Keratinocyte (primary cell): ENCODE measurements at regions not wholly inside any gene's neighbourhood (a gene's known extent, or its start where the extent isn't known, plus 50 kb on each side); places are given as distances from the start of the nearest gene placed in this dataset.

Experiments used
- EZH2 ChIP-seq: IDR thresholded peaks from one replicate; pipeline ENCODE4 v1.6.1; 2012; ENCODE audit warnings: inconsistent platforms, mild to moderate bottlenecking, low read length, moderate library complexity
- TF ChIP-seq, protein P1 (sequence below), 3 experiments: IDR thresholded peaks in 1 of 3; conservative IDR thresholded peaks in 1 of 3; optimal IDR thresholded peaks in 1 of 3; 2 replicates in 2 of 3; 3 replicates in 1 of 3; pipeline versions ENCODE3 to v1.5.1; 2011; ENCODE audit warnings: low read length in 3 of 3, mild to moderate bottlenecking in 3 of 3, moderate library complexity in 2 of 3, control low read depth in 1 of 3, inconsistent platforms in 1 of 3; ENCODE audit not compliant: insufficient read depth in 2 of 3; ENCODE audit errors: extremely low read depth in 1 of 3

DNA sequence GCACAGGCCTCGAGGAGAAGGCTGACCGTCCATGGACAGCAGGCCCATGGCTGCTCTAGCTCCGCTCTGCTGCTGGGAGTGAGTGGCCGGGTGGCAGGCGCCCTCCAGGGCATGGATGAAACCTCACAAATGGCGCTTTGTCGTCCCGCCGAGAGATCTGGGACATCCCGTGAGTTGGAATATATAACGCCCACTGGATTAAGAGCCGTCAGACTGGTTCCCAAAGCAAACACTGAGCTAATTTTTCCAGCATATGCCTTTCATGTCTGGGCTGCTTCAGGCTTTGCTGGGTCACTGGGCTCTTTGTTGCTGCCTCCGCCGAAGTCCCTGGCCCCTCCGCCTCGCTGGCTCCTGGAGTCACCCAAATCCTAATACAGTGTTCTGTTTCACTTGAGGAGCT, 266.3 kb downstream of the FOXL1 start:
- no peak for TF ChIP-seq EZH2
- TF ChIP-seq, protein P1, sequence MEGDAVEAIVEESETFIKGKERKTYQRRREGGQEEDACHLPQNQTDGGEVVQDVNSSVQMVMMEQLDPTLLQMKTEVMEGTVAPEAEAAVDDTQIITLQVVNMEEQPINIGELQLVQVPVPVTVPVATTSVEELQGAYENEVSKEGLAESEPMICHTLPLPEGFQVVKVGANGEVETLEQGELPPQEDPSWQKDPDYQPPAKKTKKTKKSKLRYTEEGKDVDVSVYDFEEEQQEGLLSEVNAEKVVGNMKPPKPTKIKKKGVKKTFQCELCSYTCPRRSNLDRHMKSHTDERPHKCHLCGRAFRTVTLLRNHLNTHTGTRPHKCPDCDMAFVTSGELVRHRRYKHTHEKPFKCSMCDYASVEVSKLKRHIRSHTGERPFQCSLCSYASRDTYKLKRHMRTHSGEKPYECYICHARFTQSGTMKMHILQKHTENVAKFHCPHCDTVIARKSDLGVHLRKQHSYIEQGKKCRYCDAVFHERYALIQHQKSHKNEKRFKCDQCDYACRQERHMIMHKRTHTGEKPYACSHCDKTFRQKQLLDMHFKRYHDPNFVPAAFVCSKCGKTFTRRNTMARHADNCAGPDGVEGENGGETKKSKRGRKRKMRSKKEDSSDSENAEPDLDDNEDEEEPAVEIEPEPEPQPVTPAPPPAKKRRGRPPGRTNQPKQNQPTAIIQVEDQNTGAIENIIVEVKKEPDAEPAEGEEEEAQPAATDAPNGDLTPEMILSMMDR (optimal IDR thresholded peaks at IDR 0.05 in 1 of 3, IDR thresholded peaks at IDR 0.05 in 1 of 3, conservative IDR thresholded peaks at IDR 0.05 in 1 of 3; ENCODE audit: extremely low read depth in 1 of 3, insufficient read depth in 2 of 3, low read length in 3 of 3): no peak
